RWPE2 (cell line): ENCODE measurements at regions not wholly inside any gene's neighbourhood (a gene's known extent, or its start where the extent isn't known, plus 50 kb on each side); places are given as distances from the start of the nearest gene placed in this dataset.

Source experiments
- ATAC-seq: fragments of 200-7000 bp; cut with Tn5 transposase; 3 replicates; pipeline ENCODE4 v1.9.1; 2021; ENCODE audit warnings: low read depth
- DNase-seq: peaks from one replicate; pipeline ENCODE4 v3.0.0-alpha.2; 2020; ENCODE audit warnings: low spot score
- H3K27ac ChIP-seq: fragments of 450-650 bp; 2 replicates; pipeline ENCODE4 v1.5.1; 2017; ENCODE audit warnings: mild to moderate bottlenecking; ENCODE audit not compliant: poor library complexity, severe bottlenecking
- H3K27me3 ChIP-seq: fragments of 250-450 bp; sonication (Bioruptor Pico); 2 replicates; pipeline ENCODE4 v1.5.1; 2021; ENCODE audit warnings: mild to moderate bottlenecking, moderate library complexity; ENCODE audit not compliant: insufficient read depth, poor library complexity, severe bottlenecking
- H3K36me3 ChIP-seq: fragments of 250-450 bp; sonication (Bioruptor Pico); 2 replicates; pipeline ENCODE4 v1.5.1; 2020; ENCODE audit warnings: low read depth, mild to moderate bottlenecking, moderate library complexity
- H3K4me1 ChIP-seq: fragments of 250-450 bp; sonication (Bioruptor Pico); 2 replicates; pipeline ENCODE4 v1.5.1; 2021; ENCODE audit warnings: mild to moderate bottlenecking, moderate library complexity; ENCODE audit not compliant: insufficient read depth, poor library complexity, severe bottlenecking
- H3K4me3 ChIP-seq: fragments of 250-450 bp; sonication (Bioruptor Pico); 2 replicates; pipeline ENCODE4 v1.5.1; 2021; ENCODE audit warnings: mild to moderate bottlenecking, moderate library complexity; ENCODE audit not compliant: severe bottlenecking
- H3K9me3 ChIP-seq: fragments of 250-450 bp; sonication (Bioruptor Pico); 2 replicates; pipeline ENCODE4 v1.5.1; 2021; ENCODE audit warnings: mild to moderate bottlenecking, moderate library complexity; ENCODE audit not compliant: severe bottlenecking
- TF ChIP-seq, protein P1 (sequence below): fragments of 450-650 bp; IDR thresholded peaks from one replicate; pipeline ENCODE4 v1.5.1; 2017; ENCODE audit warnings: mild to moderate bottlenecking, moderate library complexity; ENCODE audit not compliant: poor library complexity, severe bottlenecking

DNA sequence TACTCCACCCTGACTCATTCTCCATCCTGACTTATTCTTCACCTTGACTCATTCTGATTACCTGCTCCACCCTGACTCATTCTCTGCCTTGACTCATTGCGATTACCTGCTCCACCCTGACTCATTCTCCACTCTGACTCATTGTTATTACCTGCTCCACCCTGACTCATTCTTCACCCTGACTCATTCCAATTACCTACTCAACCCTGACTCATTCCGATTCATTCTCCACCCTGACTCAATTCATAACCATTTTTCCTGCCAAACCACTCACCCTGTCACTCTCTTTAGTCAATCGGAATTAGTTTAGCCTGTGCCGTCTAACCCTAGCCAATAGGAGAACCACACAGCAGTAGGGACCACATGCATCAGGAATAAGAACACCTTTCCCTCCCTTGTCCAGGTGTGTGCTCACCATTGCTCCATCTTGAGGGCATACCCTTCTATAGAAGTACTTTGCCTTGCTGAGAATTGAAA, 1227.4 kb upstream of the PCDH20 start:
- H3K9me3 ChIP-seq, result peaks cover 3% of the 10 kb centered on the region
- H3K4me1 ChIP-seq, result no peaks in the 10 kb centered on the region
- H3K36me3 ChIP-seq, result no peaks in the 10 kb centered on the region
- H3K27me3 ChIP-seq, result no peaks in the 10 kb centered on the region
- peak; percentile 83 for ATAC-seq
- H3K27ac ChIP-seq, result peak overlapping the region; percentile 56
- TF ChIP-seq, protein P1, sequence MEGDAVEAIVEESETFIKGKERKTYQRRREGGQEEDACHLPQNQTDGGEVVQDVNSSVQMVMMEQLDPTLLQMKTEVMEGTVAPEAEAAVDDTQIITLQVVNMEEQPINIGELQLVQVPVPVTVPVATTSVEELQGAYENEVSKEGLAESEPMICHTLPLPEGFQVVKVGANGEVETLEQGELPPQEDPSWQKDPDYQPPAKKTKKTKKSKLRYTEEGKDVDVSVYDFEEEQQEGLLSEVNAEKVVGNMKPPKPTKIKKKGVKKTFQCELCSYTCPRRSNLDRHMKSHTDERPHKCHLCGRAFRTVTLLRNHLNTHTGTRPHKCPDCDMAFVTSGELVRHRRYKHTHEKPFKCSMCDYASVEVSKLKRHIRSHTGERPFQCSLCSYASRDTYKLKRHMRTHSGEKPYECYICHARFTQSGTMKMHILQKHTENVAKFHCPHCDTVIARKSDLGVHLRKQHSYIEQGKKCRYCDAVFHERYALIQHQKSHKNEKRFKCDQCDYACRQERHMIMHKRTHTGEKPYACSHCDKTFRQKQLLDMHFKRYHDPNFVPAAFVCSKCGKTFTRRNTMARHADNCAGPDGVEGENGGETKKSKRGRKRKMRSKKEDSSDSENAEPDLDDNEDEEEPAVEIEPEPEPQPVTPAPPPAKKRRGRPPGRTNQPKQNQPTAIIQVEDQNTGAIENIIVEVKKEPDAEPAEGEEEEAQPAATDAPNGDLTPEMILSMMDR, result no peak
- no peak for DNase-seq
- H3K4me3 ChIP-seq, result no peak overlapping the region

GRCh38 chr13:62635161-62635560, 1219.5 kb upstream of the PCDH20 start:
- TF ChIP-seq, protein P1, result no peak
- Histone ChIP-seq H3K27me3 (no peaks in the 10 kb centered on the region), H3K27ac (no peak overlapping the region), H3K4me3 (no peak overlapping the region), H3K4me1 (no peaks in the 10 kb centered on the region), H3K9me3 (no peaks in the 10 kb centered on the region), H3K36me3 (no peaks in the 10 kb centered on the region)
- DNase-seq (no peak), ATAC-seq (no peak)

DNA sequence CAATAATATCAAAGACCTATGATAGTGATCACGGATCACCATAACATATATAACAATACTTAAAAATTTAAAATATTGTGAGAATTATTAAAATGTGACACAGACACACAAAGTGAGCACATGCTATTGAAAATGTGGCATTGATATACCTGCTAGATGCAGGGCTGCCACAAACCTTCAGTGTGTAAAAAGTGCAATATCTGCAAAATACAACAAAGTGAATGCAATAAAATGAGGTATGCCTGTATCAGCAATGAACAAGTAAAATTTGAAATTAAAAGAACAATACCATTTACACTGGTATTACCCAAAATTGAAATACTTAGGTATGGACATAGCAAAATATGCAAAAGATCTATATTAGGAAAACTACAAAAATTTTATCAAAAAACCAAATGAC, 1217.8 kb upstream of the PCDH20 start:
- Histone ChIP-seq H3K9me3 (no peaks in the 10 kb centered on the region), H3K4me1 (no peaks in the 10 kb centered on the region), H3K27me3 (no peaks in the 10 kb centered on the region), H3K36me3 (no peaks in the 10 kb centered on the region), H3K27ac (no peak overlapping the region), H3K4me3 (no peak overlapping the region)
- no peak for ATAC-seq
- no peak for DNase-seq
- TF ChIP-seq, protein P1, result no peak

DNA sequence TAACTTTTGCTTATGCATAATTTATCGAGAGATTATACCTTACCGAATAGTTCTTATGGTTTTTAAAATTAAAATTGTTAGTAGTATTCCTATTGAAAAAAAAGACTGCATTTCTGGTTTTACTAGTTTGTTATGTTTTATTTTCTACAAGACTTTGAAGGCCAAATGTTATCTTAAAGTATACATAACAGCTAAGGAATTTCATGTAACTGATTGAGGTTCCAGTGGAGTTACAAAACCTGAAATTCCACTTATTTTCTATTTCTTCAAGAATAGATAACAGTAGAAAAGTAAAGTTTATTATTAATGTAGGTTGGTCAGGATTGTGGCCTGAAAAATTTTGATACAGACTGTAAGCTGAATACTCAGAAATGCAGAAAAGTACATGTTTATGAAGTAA, 1216.0 kb upstream of the PCDH20 start:
- Histone ChIP-seq H3K27me3 (no peaks in the 10 kb centered on the region), H3K27ac (no peak overlapping the region), H3K9me3 (no peaks in the 10 kb centered on the region), H3K4me3 (no peak overlapping the region), H3K36me3 (no peaks in the 10 kb centered on the region), H3K4me1 (no peaks in the 10 kb centered on the region)
- TF ChIP-seq, protein P1, result no peak
- DNase-seq (no peak), ATAC-seq (no peak)

- Histone ChIP-seq H3K36me3 (no peaks in the 10 kb centered on the region), H3K27ac (no peak overlapping the region), H3K9me3 (no peaks in the 10 kb centered on the region), H3K4me3 (no peak overlapping the region), H3K4me1 (no peaks in the 10 kb centered on the region), H3K27me3 (no peaks in the 10 kb centered on the region)
- ATAC-seq, result no peak
- TF ChIP-seq, protein P1, result no peak
- no peak for DNase-seq
Observed at GRCh38 chr13:62631124-62631523, 1215.5 kb upstream of the PCDH20 start.
